ENCODE measurements at regions not wholly inside any gene's neighbourhood (a gene's known extent, or its start where the extent isn't known, plus 50 kb on each side); places are given as distances from the start of the nearest gene placed in this dataset.

DNA sequence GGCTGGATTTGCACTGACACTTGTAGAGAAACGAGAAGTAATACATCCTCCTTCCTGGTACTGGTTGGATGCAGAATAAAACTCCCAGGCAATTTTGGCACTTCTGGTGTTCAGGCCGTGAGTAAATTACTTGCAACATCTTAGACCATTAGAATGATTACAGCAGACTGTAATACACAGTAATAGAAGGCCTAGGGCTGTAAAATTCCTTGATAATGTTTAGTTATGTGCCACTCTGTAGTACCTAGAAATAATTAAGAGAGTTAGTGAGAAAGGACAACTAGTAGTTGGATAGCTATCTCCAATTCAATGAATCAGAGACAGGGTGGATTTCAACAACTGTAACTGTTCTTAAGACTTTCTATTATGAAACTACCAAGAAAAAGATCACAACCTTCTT lies 356.3 kb upstream of the SETBP1 start:
- no peak for TF ChIP-seq CTCF (IDR thresholded peaks at IDR 0.05)
- no peak for TF ChIP-seq ZFX (IDR thresholded peaks at IDR 0.05; ENCODE audit: borderline replicate concordance)
